GM13977 (cell line): ENCODE measurements at regions not wholly inside any gene's neighbourhood (a gene's known extent, or its start where the extent isn't known, plus 50 kb on each side); places are given as distances from the start of the nearest gene placed in this dataset.
"Not testable (repeated sequence)": the region's sequence is repeated elsewhere in the genome, so short reads cannot be mapped to it uniquely, and the experiment has no call there.

Source experiments
- DNase-seq: peaks from one replicate; pipeline ENCODE4 v3.0.0; 2012; ENCODE audit warnings: low spot score
- in situ Hi-C: fragments of 300-500 bp; cut with MboI; formaldehyde crosslinking; loops from one replicate; pipeline ENCODE4 v1.12.0; 2022; ENCODE audit warnings: low sequenced_read_pairs, low pct_unique_long_range_greater_than_20kb, mixed read lengths, inconsistent platforms; ENCODE audit not compliant: unreplicated experiment
- TF ChIP-seq, protein P1 (sequence below): IDR thresholded peaks from 2 replicates; pipeline ENCODE4 v1.5.1; 2012; ENCODE audit warnings: mild to moderate bottlenecking, control low read depth; ENCODE audit not compliant: insufficient read depth; ENCODE audit errors: extremely low read depth, missing control alignments

DNA sequence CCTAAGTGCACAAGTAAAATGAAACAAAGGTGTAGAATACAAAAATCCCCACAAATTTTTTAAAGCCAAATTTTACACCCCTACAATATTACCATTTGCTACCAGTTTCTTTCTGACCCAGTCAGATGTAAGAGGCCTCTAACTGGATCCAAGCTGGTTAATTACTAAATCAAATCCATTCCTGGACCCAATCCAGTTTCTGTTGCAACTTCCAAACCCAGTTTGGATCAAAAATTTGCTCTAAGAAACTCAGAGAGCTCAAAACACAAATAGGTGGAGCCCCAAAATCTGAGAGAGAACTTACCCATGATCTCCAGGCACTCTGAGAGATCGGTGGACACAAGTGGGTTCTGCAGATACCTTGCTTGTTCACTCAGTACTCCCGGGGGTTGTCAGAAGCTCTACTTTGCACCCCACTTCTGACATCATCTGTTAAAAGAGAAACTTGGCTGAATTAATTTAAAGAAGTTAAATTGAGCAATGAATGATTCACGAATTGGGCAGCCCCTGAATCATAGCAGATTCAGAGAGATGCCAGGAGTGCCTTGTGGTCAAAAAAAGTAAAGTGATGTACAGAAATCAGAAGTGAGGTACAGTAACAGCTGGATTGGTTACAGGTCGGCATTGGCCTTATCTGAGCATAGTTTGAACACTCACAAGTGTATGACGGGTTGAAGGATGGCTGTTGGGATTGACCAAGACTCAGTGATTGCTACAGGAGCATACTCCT is 448.0 kb downstream of the KCNT2 start:
- DNase-seq, result no peak
- TF ChIP-seq, protein P1, sequence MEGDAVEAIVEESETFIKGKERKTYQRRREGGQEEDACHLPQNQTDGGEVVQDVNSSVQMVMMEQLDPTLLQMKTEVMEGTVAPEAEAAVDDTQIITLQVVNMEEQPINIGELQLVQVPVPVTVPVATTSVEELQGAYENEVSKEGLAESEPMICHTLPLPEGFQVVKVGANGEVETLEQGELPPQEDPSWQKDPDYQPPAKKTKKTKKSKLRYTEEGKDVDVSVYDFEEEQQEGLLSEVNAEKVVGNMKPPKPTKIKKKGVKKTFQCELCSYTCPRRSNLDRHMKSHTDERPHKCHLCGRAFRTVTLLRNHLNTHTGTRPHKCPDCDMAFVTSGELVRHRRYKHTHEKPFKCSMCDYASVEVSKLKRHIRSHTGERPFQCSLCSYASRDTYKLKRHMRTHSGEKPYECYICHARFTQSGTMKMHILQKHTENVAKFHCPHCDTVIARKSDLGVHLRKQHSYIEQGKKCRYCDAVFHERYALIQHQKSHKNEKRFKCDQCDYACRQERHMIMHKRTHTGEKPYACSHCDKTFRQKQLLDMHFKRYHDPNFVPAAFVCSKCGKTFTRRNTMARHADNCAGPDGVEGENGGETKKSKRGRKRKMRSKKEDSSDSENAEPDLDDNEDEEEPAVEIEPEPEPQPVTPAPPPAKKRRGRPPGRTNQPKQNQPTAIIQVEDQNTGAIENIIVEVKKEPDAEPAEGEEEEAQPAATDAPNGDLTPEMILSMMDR, result no peak
- in situ Hi-C loops, result no loop called here

DNA sequence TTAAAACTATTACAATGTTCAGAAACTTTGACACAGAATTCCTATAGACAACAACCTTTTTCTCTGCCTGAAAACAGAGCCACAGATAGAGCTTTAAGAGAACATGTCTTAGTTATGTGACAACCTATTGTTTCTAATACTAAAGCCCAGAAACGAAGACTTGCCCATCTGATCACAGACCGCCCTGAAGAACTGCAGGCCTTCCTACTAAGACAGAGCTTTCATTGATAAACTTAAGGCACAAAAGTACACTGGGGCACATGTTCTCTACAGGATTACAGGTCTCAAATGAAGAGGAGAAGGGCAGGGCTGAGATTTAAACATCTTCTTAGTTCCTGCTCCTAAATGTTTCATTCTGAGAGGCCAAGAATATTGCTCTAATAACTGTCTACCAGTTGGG is 452.7 kb downstream of the KCNT2 start:
- in situ Hi-C loops, result no loop called here
- DNase-seq, result no peak
- TF ChIP-seq, protein P1, result no peak

DNA sequence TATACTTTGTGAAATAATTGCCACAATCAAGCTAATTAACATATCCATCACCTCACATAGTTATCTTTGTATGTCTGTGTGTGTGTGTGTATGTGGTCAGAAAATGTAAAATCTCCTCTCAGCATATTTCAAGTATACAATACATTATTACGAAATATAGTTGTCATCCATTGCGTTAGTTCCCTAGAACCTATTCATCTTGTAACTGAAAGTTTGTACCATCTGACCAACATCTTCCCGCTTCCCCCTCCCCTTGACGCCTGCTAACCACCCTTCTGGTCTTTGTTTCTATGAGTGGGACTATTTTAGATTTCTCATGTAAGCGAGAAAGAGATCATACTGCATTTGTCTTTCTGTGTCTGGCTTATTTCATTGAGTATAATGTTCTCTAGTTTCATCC is 455.3 kb downstream of the KCNT2 start:
- no peak for DNase-seq
- TF ChIP-seq, protein P1, result no peak
- in situ Hi-C loops, result no loop called here

DNA sequence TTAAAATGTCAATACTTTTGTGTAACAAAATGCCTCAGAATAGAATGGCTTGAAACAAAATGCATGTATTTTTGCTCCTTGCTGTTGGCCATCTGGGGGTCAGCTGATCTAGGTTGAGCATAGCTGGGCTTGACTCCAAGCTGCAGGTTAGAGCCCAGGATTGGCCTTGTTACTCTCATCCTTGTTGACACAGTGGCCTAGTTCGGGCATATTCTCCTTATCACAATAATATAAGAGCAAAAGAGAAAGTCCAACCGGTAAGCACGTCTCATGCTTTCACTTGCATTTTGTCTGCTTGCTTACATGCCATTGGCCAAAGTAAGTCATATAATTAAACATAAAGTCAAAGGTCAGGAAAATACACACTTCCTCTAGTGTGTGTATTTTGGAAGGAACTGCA is 456.2 kb downstream of the KCNT2 start:
- TF ChIP-seq, protein P1, result no peak
- no peak for DNase-seq
- in situ Hi-C loops, result no loop called here

DNA sequence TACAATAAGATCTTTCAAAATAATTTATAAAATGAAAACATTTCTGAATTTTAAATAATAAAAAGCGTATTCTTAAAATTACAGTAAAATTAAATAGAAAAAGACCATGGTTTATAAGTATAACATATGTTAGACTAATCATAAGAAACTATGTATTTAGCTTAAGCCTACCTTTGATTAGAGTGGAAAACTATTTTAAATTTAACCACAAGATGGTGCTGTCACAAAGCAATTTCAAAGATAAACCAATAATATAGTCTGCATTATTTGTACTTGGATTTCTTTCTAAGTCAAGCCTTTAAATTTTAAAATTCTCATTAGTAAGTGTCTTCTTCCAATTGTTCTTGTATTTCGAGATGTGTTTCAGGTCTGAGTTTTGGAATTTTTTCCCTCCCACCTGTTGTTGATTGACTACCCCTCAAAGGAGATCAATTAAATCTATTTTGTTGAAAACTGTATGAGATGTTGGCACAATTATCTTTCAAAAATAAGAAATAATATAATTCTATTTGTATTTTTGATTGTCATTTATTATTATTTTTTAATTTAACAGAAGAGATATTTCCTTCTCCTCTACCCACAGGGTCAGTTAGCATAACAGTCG is 459.8 kb downstream of the KCNT2 start:
- TF ChIP-seq, protein P1, result peak; percentile 48
- in situ Hi-C loops, result loop anchor here (25.0 kb wide), 1 partner anchor 514 kb away; the partner anchor contains the start of gene CFH
- peak; percentile 13 for DNase-seq

DNA sequence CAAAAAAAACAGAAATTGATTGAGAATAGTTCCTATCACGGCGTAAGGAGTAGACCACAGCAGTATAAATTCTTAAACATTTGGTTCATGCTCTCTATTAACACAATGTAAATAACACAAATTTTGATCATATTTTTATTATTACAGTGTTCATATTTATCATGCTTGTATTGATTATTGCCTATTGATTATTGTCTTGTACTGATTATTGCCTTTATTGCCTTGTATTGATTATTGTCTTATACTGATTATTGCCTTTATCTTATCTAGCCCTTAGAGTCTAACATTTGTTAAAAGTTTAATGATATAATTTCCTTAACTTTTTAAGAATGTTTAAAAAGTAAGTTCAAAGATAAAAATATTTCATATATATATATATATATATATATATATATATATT is 460.7 kb downstream of the KCNT2 start:
- TF ChIP-seq, protein P1, result no peak
- no peak for DNase-seq
- in situ Hi-C loops, result loop anchor here (25.0 kb wide), 1 partner anchor 515 kb away; the partner anchor contains the start of gene CFH

DNA sequence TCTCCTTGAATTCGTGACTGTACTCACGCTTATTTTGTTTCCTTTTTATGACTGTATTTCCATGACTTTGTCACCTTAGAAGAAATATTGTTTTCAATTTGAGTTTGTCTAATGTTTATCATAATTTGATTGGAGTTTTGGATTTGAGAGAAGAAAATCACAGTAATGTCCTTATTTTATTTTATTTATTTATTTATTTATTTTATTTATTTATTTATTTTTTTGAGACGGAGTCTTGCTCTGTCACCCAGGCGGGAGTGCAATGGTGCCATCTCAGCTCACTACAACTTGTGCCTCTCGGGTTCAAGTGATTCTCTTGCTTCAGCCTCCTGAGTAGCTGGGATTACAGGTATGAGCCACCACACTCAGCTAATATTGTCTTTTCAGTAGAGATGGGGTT is 463.1 kb downstream of the KCNT2 start:
- in situ Hi-C loops, result loop anchor here (25.0 kb wide), 1 partner anchor 517 kb away; the partner anchor contains the start of gene CFH
- DNase-seq, result not testable (repeated sequence)
